ENCODE measurements at regions not wholly inside any gene's neighbourhood (a gene's known extent, or its start where the extent isn't known, plus 50 kb on each side); places are given as distances from the start of the nearest gene placed in this dataset.
A peak's percentile ranks its signal among the peaks of the same experiment; 100 is the strongest.

DNA sequence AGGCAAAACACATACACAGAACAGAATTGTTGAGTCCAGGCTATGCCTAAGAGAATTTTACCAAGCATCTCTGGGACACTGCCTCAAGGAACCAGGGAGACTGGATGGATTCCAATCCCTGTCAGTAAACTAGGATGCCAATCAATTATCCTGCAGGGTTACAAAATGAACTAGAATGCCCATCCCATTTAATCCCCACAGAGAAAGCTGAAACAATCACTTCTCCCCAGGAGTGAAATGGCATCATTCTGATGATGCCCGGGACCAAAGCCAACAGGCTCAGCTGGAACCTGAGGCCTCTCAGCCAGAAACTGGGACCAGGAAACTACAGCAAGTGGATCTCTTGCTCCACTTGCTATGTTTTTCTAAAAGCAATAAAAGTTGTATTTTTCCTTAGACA, 130.0 kb upstream of the TJP1 start:
- peak; percentile 41 for DNase-seq (ENCODE audit: low spot score)

DNA sequence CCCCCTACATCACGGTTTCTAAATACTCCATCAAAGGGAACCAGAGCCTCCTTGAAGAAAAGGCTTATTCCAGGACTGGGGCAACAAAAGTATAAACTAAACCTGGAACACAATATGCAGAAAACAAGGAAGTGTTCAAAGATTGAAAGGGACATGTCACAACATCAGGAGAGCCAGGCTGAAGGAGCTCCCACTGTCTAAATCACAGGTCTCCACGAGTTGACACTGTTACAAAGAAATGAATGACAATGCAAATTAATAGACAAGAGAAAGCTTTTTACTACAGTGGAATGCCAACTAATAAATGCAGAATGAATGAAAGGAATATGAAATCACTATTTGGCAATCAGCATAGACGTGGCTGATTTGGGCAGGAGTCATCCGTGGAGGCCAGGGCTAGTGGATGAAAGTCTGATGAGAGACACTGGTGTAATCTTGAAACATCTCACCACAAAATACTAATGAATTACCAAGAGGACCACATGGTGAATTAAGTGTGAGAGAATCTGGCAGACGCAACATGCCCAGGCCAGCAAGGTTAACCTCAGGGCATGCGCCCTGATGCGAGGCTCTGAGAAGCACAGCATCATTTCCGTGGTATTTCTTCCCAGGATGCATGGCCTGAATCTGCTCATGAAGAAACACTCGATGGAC, 123.8 kb upstream of the TJP1 start:
- DNase-seq (ENCODE audit: low spot score): no peak

DNA sequence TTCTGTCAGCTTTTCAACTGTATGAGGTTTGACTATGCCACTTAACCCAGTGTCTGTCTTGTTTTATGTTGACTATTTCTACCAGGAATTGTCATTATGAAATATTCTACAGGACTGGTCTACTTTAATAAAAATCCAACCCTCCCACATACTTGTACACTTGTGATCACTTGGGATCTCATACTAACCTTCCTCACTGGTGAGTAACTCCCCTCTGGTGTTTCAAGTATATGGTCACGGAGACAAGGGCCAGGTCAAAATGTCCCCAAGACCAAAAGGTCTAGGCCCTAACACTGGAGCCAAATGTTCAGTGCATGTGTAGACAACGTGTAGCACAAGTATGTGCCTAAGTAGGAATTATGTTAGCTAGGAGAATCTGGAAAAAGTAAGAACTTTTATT, 122.7 kb upstream of the TJP1 start:
- no peak for DNase-seq (ENCODE audit: low spot score)

DNA sequence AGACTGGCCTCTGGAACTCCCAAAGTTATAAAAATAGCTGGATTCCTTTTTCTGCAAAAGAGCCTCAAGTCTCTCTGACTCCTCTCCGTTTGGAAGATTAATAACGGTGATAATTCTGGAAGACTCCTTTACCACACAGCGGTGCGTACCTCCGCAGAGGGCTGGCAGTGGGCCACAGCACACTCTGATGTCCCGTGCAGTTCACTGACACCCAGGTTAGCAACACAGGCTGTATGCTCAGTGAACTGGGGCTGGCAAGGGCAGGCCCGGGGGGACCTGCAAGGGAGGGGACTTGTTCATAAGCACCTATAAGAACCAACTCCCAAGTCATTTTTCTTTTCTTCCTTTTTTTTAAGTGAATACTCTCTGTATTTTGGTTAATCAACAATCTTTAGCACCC, 120.3 kb upstream of the TJP1 start:
- no peak for DNase-seq (ENCODE audit: low spot score)

DNA sequence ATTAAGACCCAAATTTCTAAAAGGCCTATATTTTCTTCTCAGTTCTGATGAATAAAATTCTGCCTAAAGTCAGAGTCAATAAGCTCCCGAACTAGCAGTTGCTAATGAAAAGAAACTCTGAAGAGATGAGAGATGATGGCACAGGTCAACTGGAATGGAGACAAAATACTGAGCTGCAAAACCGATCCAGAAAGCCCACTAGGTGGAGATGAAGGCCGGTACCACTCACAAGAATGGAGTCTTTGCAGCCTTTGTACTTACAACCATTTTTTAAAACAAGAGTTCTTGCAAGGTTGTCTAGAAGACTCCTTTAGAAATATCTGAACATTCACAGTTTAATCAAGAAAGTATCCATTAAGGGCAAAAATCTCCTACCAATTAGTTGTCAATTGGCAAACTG, 119.9 kb upstream of the TJP1 start:
- DNase-seq (ENCODE audit: low spot score): peak; percentile 45

DNA sequence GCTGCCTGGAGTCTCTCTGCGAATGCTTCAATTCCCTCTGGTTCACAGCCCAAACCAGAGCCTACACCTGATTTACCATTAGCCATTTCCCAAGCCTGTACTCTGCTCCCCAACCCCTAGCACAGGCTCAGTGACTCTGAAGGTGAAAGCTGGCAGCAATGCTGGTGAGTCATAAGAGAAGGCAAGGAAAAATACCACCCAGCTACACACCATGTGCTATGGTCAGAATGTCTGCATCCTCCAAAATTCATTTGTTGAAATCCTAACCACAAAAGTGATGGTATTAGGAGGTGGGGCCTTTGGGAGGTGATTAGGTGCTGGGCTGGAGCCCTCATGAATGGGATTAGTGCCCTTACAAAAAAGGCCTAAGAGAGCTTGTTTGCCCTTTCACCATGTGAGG, 117.1 kb upstream of the TJP1 start:
- DNase-seq (ENCODE audit: low spot score): no peak

DNA sequence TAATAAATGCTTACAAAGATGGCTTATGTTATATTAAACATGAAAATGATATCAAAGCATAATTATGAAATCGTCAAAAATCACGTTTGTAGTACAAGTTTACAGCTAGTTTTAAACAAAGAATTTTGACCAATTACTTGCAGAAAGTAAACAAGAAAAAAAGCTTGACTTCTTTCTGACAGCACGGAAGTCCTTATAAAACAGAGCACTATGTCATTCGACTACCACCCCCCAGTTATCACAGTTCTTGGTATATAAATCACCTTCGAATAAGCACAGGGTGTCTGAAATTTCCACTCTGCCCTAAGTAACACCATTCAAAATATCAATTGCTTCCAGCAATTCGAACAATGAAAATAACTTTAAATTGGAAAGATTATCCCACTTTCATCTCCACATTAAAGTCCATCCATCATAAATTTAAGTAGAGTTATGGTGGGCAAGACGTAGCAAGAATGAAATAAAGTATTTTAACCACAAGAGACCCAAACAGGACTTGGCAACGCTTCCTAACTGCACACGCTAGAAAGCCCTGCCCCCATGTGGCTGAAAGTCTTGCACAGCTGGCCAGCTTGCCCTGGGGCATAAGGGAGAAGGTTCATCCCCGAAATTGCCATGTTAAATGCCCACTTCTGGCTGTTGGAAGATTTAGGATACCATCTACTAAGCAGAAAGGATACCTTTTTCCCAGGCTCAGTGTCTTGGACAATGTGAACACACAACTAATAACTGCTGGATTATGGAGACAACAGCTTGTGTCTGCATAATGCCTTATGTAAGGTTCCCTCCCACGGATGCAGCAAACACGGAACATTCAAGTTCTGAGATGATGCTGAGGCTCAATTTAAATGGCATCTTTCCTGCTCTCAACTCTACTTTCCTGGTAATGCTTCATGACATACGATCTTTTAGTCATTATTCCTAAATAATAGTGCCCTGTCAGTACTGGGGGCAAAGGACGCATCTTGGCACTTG, 116.4 kb upstream of the TJP1 start:
- DNase-seq (ENCODE audit: low spot score): no peak

DNA sequence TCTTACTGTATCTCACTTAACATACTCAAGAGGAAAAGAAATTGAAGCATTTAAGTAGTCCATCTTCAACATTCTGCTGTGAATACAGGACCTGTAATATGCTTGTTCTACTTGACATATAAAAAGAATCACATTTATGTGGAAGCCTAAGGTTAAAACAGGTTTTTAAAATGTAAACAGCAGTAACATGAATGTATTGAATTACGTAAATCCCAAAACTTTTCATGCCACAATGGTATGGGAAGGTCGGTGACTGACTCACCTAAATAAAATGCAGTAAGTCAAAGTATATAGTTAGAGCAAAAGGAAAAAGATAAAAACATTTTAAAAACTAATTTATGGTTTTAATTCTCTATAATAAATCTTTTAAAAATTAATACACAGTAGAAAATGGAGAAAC, 115.7 kb upstream of the TJP1 start:
- no peak for DNase-seq (ENCODE audit: low spot score)

DNA sequence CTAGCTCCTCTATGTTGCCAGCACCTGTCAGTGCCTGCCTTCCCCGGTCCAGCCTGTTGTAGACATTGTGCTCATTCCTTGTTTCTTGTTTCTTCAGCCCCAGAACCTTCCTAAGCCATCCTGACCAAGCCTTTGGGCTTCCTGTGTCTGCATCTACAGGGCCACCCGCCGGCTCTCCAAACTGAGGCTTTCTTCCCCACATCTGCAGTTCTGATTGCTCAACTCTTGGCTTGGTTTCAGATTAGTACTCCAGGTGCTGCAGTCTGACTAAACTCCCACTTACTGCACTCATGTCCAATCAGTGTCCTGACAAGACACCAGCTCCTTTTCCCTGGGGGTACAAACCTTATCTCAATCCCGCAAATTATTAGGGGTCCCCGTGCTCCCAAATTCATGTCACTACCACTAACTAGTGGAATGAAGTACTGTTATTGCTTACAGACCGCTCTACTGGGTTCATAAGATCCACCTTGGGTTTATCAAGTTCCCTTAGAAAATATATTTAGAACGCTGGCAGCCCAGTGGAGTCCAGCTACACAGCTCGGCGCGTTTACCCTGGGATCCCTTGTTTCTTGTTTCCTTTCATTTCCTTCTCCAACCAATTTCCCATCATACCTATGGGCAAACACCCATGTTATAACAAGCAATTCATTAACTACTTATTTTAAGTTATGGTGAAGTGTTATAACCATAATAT, 114.2 kb upstream of the TJP1 start:
- DNase-seq (ENCODE audit: low spot score): no peak

DNA sequence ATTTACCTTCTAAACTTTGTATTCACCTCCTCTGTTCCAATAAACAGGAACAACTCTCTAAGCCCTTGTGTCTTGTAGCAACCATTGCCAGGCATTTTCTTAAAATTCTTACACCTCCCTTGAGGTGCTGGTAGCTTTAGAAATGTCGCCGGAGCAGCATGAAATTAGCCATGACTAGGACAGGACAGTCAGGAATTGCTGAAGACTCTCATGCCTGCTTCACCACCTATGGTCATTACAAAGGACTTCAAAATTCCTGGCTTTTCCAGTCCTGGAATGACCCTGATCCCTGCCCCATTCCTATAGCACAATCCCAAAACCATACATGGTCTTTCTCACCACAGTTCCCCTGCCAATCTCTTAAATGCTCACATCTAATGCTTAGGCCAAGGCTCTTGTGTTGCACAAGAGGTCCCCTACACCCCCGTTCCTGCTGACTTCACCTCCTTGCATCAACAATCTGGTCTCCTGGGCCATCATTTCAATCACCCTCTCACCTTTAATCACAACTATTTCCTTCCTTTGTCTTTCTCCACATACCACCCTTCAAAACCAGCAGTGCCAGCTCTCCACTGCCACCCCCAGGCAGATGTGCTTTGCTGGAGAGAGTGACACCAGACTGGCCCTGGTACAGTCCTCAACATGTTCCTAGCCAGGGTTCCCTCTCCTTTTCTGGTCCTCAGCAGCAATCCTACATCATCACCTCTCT, 113.2 kb upstream of the TJP1 start:
- peak; percentile 46 for DNase-seq (ENCODE audit: low spot score)

DNA sequence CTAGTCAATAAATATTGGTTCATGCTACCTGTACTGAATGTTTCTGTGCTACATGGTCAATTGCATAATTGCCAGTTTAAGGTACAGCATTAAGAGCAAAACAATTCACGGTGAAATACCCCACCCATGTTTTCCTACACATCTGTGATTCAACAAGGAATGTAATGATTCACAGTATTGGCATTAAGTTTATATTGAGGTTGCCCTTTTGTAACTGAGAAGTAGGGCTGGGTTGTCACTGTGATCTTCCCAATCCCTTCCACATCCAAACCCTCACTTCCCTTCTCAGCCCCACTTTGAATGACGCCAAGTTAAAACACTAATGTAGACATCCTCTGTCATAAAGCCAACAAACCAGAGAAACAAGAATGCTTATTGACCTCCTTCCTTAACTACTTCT, 112.0 kb upstream of the TJP1 start:
- DNase-seq (ENCODE audit: low spot score): no peak

DNA sequence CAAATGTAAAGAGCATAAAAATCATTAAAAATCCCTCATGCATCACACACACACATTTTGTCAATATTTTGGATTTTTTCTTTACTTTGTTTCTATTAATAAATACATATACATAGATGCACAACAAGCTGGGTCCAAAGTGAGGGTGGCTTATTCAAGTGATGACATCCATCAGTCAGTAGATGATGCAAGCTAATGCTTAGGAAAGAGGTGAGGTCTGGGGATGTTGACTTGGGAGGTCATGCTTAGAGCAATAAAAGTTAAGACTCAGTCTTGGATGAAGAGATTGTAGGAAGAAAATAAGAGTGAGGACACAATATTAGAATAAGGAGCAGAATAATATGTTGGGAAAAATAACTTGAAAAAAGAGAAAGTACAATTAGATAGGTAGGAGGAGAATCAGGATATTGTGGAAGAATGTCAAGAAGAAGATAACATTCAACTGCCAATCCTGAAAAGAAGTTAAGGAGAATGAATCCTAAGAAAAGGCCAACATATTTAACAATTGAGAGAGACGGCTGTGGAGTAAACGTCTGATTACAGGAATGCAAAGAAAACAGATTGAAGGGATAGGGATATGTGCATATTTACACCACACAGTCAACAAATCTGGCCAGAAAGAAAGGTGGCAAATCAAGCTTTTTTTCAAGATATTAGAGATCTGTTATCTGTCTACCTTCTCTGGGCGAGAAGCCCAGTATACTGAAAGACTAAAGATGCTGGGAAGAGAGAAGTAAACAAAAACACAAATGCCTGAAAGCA, 111.0 kb upstream of the TJP1 start:
- no peak for DNase-seq (ENCODE audit: low spot score)

DNA sequence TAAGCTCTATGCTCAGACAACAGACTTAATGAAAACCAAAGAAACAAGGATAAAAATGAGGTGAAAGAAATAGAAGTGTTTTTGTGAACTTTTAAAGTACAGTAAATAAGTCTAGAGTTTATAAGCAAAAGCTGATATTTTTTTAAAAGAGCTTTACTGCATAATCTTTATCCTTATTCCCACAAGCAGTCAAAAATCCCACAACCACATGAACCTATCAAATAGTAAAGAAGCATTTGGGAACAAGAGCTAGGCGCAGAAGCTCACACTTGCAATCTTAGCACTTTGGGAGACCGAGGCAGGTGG, 103.8 kb upstream of the TJP1 start:
- no peak for DNase-seq (ENCODE audit: low spot score)

DNA sequence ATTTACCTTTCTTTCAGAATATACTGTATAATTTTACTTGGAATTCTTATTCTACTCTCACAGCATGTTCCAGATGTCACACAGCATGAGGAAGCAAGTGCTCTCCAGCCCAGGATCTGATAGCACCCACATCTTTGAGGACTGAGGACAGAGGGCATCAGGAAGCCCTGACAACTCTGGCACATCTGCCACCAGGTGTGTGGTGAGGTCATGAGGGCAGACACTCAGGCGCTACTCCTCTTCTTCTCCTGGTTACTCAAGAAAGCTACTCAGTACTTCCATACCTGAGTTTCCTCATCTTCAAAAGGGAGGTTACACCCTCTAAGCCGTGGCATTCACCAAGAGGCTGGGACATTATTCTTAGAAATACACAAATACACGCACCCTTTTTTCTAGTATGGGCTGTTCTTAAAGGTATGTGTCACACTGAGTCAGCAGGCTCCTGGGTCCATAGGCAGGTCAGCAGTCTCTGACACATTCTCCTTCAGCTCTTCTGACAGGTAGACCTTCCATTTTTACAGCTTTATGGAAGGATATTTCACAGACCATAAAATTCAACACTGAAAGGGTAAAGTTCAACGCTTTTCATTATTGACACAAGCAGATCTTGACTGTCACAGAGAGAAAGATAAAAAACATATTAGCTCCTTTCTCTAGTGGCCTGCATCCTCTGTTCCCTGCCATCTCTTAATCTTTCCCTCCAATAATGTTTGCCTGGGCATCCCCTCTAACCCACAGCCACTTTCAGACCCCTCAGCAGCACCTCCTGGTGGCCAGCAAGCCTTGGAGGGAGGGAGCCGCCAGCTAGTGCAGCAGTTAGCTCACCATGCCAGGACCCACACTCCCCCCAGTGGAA, 103.2 kb upstream of the TJP1 start:
- peak; percentile 84 for DNase-seq (ENCODE audit: low spot score)

DNA sequence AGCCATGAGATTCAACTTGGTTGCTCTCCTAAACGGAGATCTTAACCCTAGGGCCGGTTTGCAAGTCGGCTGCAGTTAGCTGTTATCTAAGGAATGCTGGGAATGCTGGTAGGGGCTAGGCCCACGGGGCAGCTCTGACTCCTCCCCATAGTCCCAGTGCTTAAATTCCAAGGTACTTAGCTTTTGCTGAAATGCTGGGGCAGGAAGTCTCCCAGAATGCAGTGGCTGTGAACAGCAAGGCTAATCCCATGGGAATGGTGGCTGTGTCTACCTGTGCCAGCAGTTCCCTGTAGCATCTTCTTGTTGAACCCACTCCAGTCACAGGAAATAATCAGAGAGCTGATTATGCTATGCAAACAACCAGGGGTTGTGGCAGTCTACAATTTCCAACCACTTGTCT, 102.5 kb upstream of the TJP1 start:
- peak; percentile 78 for DNase-seq (ENCODE audit: low spot score)

DNA sequence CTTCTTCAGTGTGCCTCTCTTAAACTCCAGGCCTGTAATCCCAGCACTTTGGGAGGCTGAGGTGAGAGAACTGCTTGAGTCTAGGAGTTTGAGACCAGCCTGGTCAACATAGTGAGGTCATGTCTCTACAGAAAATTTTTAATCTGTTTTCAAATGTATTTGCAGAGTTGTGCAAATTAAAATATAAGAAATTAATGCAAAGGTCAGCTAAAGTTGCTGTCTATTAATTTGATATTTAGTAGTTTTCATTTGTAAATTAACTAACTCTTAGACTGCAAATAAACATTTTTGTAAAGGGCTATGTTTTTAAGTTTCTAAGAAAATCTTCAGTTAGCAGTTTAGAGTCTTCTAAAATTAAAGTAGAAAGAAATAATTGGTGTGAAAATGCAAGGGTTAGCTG, 99.9 kb upstream of the TJP1 start:
- no peak for DNase-seq (ENCODE audit: low spot score)

DNA sequence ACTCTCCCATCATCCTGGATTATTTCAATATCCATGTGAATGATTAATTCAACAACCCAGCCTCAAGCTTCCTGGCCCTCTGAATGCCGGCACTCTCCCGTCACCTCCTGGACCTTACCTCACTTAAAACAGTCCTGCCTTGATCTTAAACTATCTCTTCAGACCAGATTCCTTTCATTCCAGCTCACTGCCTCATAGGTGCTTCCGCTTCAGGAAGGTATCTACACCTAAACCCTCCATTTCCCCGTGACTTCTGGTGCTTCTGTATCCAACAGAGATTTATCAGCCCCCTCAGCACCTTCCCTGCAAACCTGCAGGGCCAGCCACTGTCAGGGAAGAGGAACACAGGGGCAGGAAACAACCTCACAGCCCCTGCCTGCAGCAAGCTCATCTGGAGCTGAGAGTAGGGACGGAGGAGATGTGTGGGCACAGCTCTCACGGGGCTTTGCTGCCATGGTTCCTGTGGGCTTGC, 98.9 kb upstream of the TJP1 start:
- no peak for DNase-seq (ENCODE audit: low spot score)

DNA sequence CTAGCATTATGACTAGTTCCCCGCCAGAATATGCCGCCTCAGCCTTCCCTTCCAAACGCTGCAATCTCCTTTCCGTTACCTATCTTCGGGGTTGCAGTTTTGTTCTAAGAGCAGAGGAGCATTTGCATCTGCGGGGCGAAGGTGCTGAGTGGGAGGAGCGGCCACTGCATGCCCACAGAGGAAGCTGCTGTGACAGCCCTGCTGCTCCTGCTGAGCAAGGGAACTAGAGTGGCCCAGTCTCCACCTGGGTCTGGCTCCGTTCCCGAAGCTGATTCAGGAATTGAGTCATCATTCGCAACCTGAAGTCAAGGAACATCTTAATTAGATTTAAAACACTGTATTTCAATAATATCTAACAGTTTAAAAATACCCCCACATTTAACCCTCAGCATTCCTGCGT, 98.2 kb upstream of the TJP1 start:
- peak; percentile 63 for DNase-seq (ENCODE audit: low spot score)

DNA sequence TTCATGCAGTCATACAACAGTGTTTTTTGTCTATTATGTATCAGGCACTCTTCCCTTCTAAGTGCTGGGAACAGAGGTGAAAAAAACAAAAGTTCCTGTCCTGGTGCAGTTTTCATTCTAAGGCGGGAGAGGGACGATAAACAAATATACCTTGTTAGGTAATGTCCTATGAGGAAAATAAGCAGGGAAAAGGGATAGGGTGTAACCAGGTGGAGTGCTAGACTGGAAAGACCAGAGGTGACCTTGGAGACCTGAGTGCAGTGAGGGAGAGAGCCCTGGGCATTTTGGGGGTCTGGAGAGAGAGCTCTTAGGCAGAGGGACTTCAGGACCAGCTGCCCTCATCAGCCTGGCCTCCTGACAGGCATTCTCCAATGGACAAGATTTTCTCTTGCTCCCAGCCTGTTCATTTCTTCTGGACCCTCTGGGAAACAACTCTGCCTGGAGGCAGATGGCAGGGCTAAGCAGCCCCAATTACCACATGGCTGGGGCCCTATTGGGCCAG, 97.2 kb upstream of the TJP1 start:
- no peak for DNase-seq (ENCODE audit: low spot score)

Data from iPS-NIHi11 (cell line).